Activated naive CD4-positive, alpha-beta T cell treated with anti-CD3 and anti-CD28 coated beads, Interleukin-2, amount 50 U/mL, for 72 hours (primary cell): ENCODE measurements at regions not wholly inside any gene's neighbourhood (a gene's known extent, or its start where the extent isn't known, plus 50 kb on each side); places are given as distances from the start of the nearest gene placed in this dataset.
"Not testable (repeated sequence)": the region's sequence is repeated elsewhere in the genome, so short reads cannot be mapped to it uniquely, and the experiment has no call there.

Experiments used
- ATAC-seq, 2 donors: fragments of 150-1000 bp; cut with Tn5 transposase; 2 replicates each; pipeline ENCODE4 v1.10.0; 2021; ENCODE audit warnings: mild to moderate bottlenecking in 2 of 2, moderate library complexity in 2 of 2
- DNase-seq, 2 donors: peaks; one replicate each; pipeline ENCODE4 v3.0.0; 2021 to 2022; ENCODE audit warnings: low spot score in 2 of 2
- H3K27ac Mint-ChIP-seq, 2 donors: one replicate each; pipeline ENCODE4 v1.8.0; 2022; ENCODE audit warnings: mild to moderate bottlenecking in 2 of 2, mixed read lengths in 2 of 2
- H3K36me3 Mint-ChIP-seq, 2 donors: one replicate each; pipeline ENCODE4 v1.8.0; 2022; ENCODE audit warnings: mixed read lengths in 2 of 2
- H3K9me3 Mint-ChIP-seq, 2 donors: one replicate each; pipeline ENCODE4 v1.8.0; 2022; ENCODE audit warnings: mixed read lengths in 2 of 2

GRCh38 chr14:54225457-54226060, 171.2 kb upstream of the CDKN3 start:
- H3K9me3 Mint-ChIP-seq, result no peaks in the 10 kb centered on the region
- H3K36me3 Mint-ChIP-seq, result no peaks in the 10 kb centered on the region
- ATAC-seq (no peak), DNase-seq (no peak)
- H3K27ac Mint-ChIP-seq, result no peak overlapping the region

- ATAC-seq, result no peak
- Mint-ChIP-seq H3K36me3 (no peaks in the 10 kb centered on the region), H3K27ac (no peak overlapping the region), H3K9me3 (no peaks in the 10 kb centered on the region)
- no peak for DNase-seq
Measured at GRCh38 chr14:54226103-54226502, 170.7 kb upstream of the CDKN3 start.

GRCh38 chr14:54226558-54226957, 170.2 kb upstream of the CDKN3 start:
- no peak overlapping the region for H3K27ac Mint-ChIP-seq
- no peak for ATAC-seq
- DNase-seq, result no peak
- no peaks in the 10 kb centered on the region for H3K9me3 Mint-ChIP-seq
- no peaks in the 10 kb centered on the region for H3K36me3 Mint-ChIP-seq

GRCh38 chr14:54229136-54229535, 167.7 kb upstream of the CDKN3 start:
- H3K27ac Mint-ChIP-seq, result no peak overlapping the region
- H3K36me3 Mint-ChIP-seq, result peaks cover 0 to 6% of the 10 kb centered on the region in 2 donors
- no peak for DNase-seq
- ATAC-seq, result no peak
- peaks cover 3 to 5% of the 10 kb centered on the region in 2 donors for H3K9me3 Mint-ChIP-seq

GRCh38 chr14:54230645-54231044, 166.2 kb upstream of the CDKN3 start:
- DNase-seq (no peak), ATAC-seq (no peak)
- no peak overlapping the region for H3K27ac Mint-ChIP-seq
- H3K9me3 Mint-ChIP-seq, result peaks cover 5 to 8% of the 10 kb centered on the region in 2 donors
- peaks cover 0 to 6% of the 10 kb centered on the region in 2 donors for H3K36me3 Mint-ChIP-seq

GRCh38 chr14:54232735-54233134, 164.1 kb upstream of the CDKN3 start:
- peaks cover 0 to 6% of the 10 kb centered on the region in 2 donors for H3K36me3 Mint-ChIP-seq
- peaks cover 5 to 8% of the 10 kb centered on the region in 2 donors for H3K9me3 Mint-ChIP-seq
- ATAC-seq (peak in 1 of 2 donors; percentile 78), DNase-seq (no peak)
- no peak overlapping the region for H3K27ac Mint-ChIP-seq

- DNase-seq, result no peak
- Mint-ChIP-seq H3K9me3 (no peaks in the 10 kb centered on the region), H3K36me3 (no peaks in the 10 kb centered on the region), H3K27ac (no peak overlapping the region)
- no peak for ATAC-seq
Measured at GRCh38 chr14:54241517-54241916, 155.3 kb upstream of the CDKN3 start.

- no peaks in the 10 kb centered on the region for H3K9me3 Mint-ChIP-seq
- DNase-seq (no peak), ATAC-seq (no peak)
- H3K36me3 Mint-ChIP-seq, result no peaks in the 10 kb centered on the region
- no peak overlapping the region for H3K27ac Mint-ChIP-seq
Measured at GRCh38 chr14:54251356-54251755, 145.5 kb upstream of the CDKN3 start.

- DNase-seq, result no peak
- no peak for ATAC-seq
- no peaks in the 10 kb centered on the region for H3K36me3 Mint-ChIP-seq
- no peak overlapping the region for H3K27ac Mint-ChIP-seq
- H3K9me3 Mint-ChIP-seq, result no peaks in the 10 kb centered on the region
Measured at GRCh38 chr14:54252072-54252730, 144.6 kb upstream of the CDKN3 start.

GRCh38 chr14:54253195-54253947, 143.4 kb upstream of the CDKN3 start:
- peak overlapping the region in 1 of 2 donors; percentile 9 for H3K27ac Mint-ChIP-seq
- ATAC-seq, result peak; percentile 93 to 99
- H3K9me3 Mint-ChIP-seq, result no peaks in the 10 kb centered on the region
- no peaks in the 10 kb centered on the region for H3K36me3 Mint-ChIP-seq
- DNase-seq, result peak in 1 of 2 donors; percentile 27

GRCh38 chr14:54256156-54256555, 140.7 kb upstream of the CDKN3 start:
- no peaks in the 10 kb centered on the region for H3K9me3 Mint-ChIP-seq
- H3K36me3 Mint-ChIP-seq, result no peaks in the 10 kb centered on the region
- DNase-seq (no peak), ATAC-seq (no peak)
- H3K27ac Mint-ChIP-seq, result no peak overlapping the region

- no peaks in the 10 kb centered on the region for H3K9me3 Mint-ChIP-seq
- ATAC-seq (no peak), DNase-seq (no peak)
- H3K36me3 Mint-ChIP-seq, result no peaks in the 10 kb centered on the region
- H3K27ac Mint-ChIP-seq, result no peak overlapping the region
Measured at GRCh38 chr14:54257424-54257823, 139.4 kb upstream of the CDKN3 start.

GRCh38 chr14:54258382-54258781, 138.4 kb upstream of the CDKN3 start:
- ATAC-seq (no peak), DNase-seq (no peak)
- H3K27ac Mint-ChIP-seq, result no peak overlapping the region
- H3K9me3 Mint-ChIP-seq, result no peaks in the 10 kb centered on the region
- H3K36me3 Mint-ChIP-seq, result no peaks in the 10 kb centered on the region

GRCh38 chr14:54259821-54260220, 137.0 kb upstream of the CDKN3 start:
- no peaks in the 10 kb centered on the region for H3K9me3 Mint-ChIP-seq
- DNase-seq, result no peak
- ATAC-seq, result no peak
- H3K27ac Mint-ChIP-seq, result no peak overlapping the region
- H3K36me3 Mint-ChIP-seq, result no peaks in the 10 kb centered on the region

- H3K27ac Mint-ChIP-seq, result no peak overlapping the region
- H3K9me3 Mint-ChIP-seq, result no peaks in the 10 kb centered on the region
- DNase-seq, result no peak
- no peaks in the 10 kb centered on the region for H3K36me3 Mint-ChIP-seq
- ATAC-seq, result no peak
Measured at GRCh38 chr14:54261283-54261682, 135.5 kb upstream of the CDKN3 start.

GRCh38 chr14:54266616-54267015, 130.2 kb upstream of the CDKN3 start:
- not testable (repeated sequence) for DNase-seq, H3K36me3 Mint-ChIP-seq, H3K9me3 Mint-ChIP-seq, ATAC-seq
- peak overlapping the region; percentile 31 to 44 for H3K27ac Mint-ChIP-seq

GRCh38 chr14:54267172-54267571, 129.6 kb upstream of the CDKN3 start:
- ATAC-seq (peak; percentile 28 to 35), DNase-seq (no peak)
- Mint-ChIP-seq H3K27ac (peak overlapping the region in 1 of 2 donors; percentile 62), H3K9me3 (no peaks in the 10 kb centered on the region), H3K36me3 (no peaks in the 10 kb centered on the region)
